ENCODE measurements at regions not wholly inside any gene's neighbourhood (a gene's known extent, or its start where the extent isn't known, plus 50 kb on each side); places are given as distances from the start of the nearest gene placed in this dataset.
"Not testable (repeated sequence)": the region's sequence is repeated elsewhere in the genome, so short reads cannot be mapped to it uniquely, and the experiment has no call there.

- no peak for DNase-seq
Observed at GRCh38 chr5:17690473-17690872, 56.2 kb downstream of the TAF11L14 start.

GRCh38 chr5:17691762-17692161, 57.5 kb downstream of the TAF11L14 start:
- DNase-seq: no peak

GRCh38 chr5:17694371-17694770, 60.1 kb downstream of the TAF11L14 start:
- DNase-seq: no peak

GRCh38 chr5:17694914-17695313, 60.7 kb downstream of the TAF11L14 start:
- no peak for DNase-seq

- no peak for DNase-seq
Observed at GRCh38 chr5:17696627-17697026, 62.4 kb downstream of the TAF11L14 start.

- DNase-seq: no peak
Observed at GRCh38 chr5:17697671-17698070, 63.4 kb downstream of the TAF11L14 start.

GRCh38 chr5:17709011-17709710, 74.9 kb downstream of the TAF11L14 start:
- DNase-seq: no peak

GRCh38 chr5:17713301-17713700, 79.0 kb downstream of the TAF11L14 start:
- DNase-seq: no peak

GRCh38 chr5:17714186-17714585, 79.9 kb downstream of the TAF11L14 start:
- no peak for DNase-seq

- no peak for DNase-seq
Observed at GRCh38 chr5:17719592-17719991, 85.3 kb downstream of the TAF11L14 start.

GRCh38 chr5:17720071-17720470, 85.8 kb downstream of the TAF11L14 start:
- DNase-seq: no peak

- no peak for DNase-seq
Observed at GRCh38 chr5:17723876-17724275, 89.6 kb downstream of the TAF11L14 start.

GRCh38 chr5:17727098-17727497, 92.8 kb downstream of the TAF11L14 start:
- no peak for DNase-seq

GRCh38 chr5:17730421-17730820, 96.2 kb downstream of the TAF11L14 start:
- DNase-seq: no peak

GRCh38 chr5:17732351-17732923, 98.2 kb downstream of the TAF11L14 start:
- DNase-seq: no peak

- no peak for DNase-seq
Observed at GRCh38 chr5:17734011-17734410, 99.8 kb downstream of the TAF11L14 start.

GRCh38 chr5:17735761-17736160, 101.5 kb downstream of the TAF11L14 start:
- DNase-seq: no peak

GRCh38 chr5:17737092-17737491, 102.8 kb downstream of the TAF11L14 start:
- no peak for DNase-seq

- DNase-seq: no peak
Observed at GRCh38 chr5:17738446-17738845, 104.2 kb downstream of the TAF11L14 start.

GRCh38 chr5:17743580-17744435, 109.5 kb downstream of the TAF11L14 start:
- DNase-seq: no peak

- DNase-seq: no peak
Observed at GRCh38 chr5:17748201-17748600, 113.9 kb downstream of the TAF11L14 start.

GRCh38 chr5:17748941-17749340, 114.7 kb downstream of the TAF11L14 start:
- no peak for DNase-seq

- not testable (repeated sequence) for DNase-seq
Observed at GRCh38 chr5:17755406-17755805, 121.1 kb downstream of the TAF11L14 start.

- DNase-seq: no peak
Observed at GRCh38 chr5:17761326-17761725, 127.1 kb downstream of the TAF11L14 start.
